ENCODE measurements at regions not wholly inside any gene's neighbourhood (a gene's known extent, or its start where the extent isn't known, plus 50 kb on each side); places are given as distances from the start of the nearest gene placed in this dataset.

DNA sequence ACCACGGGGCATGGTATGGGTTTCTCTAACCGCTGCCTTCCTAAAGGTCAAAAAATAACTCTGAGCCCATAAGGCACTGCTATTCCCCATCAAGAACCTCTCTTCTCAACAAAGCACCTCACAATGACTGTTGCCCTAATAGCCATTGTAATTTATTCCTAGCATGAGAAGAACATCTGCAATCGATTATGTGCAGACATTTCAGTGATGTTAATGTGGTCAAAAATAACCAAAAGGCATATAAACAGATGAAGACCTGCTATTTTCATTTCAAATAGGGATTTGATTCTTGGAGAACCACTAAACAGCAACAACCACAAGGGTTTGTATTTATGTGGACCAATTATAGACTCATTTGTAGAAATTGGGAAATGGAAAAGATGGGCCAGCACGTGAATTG is 356.6 kb downstream of the FBXO15 start:
- TF ChIP-seq, protein P1, sequence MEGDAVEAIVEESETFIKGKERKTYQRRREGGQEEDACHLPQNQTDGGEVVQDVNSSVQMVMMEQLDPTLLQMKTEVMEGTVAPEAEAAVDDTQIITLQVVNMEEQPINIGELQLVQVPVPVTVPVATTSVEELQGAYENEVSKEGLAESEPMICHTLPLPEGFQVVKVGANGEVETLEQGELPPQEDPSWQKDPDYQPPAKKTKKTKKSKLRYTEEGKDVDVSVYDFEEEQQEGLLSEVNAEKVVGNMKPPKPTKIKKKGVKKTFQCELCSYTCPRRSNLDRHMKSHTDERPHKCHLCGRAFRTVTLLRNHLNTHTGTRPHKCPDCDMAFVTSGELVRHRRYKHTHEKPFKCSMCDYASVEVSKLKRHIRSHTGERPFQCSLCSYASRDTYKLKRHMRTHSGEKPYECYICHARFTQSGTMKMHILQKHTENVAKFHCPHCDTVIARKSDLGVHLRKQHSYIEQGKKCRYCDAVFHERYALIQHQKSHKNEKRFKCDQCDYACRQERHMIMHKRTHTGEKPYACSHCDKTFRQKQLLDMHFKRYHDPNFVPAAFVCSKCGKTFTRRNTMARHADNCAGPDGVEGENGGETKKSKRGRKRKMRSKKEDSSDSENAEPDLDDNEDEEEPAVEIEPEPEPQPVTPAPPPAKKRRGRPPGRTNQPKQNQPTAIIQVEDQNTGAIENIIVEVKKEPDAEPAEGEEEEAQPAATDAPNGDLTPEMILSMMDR (conservative IDR thresholded peaks at IDR 0.05): no peak
- DNase-seq: no peak
- Mint-ChIP-seq H3K27ac (no peak overlapping the region), H3K4me3 (no peak overlapping the region), H3K27me3 (ENCODE audit: insufficient read depth) (no peaks in the 10 kb centered on the region), H3K36me3 (ENCODE audit: low read depth) (no peaks in the 10 kb centered on the region), H3K9me3 (no peaks in the 10 kb centered on the region), H3K4me1 (peaks cover 7% of the 10 kb centered on the region)
- Histone ChIP-seq H3K27ac (ENCODE audit: low read depth, low read length) (no peak overlapping the region), H3K27me3 (ENCODE audit: control insufficient read depth, insufficient read depth, low read length, poor library complexity, severe bottlenecking) (no peaks in the 10 kb centered on the region), H3K4me1 (ENCODE audit: control insufficient read depth, insufficient read depth, low read length) (peaks cover 8% of the 10 kb centered on the region), H3K36me3 (ENCODE audit: control insufficient read depth, insufficient read depth, low read length) (no peaks in the 10 kb centered on the region), H3K4me3 (ENCODE audit: low read length) (no peak overlapping the region), H3K9ac (ENCODE audit: extremely low read depth, low read length, poor library complexity, severe bottlenecking) (no peak overlapping the region), H3K9me3 (ENCODE audit: control insufficient read depth, low read length) (no peaks in the 10 kb centered on the region)
- 85 to 86% methylated on average over 1 to 4 of the region's 4 CpGs for WGBS, 2 experiments (ENCODE audit: insufficient coverage in 1 of 2, insufficient read length in 1 of 2)

DNA sequence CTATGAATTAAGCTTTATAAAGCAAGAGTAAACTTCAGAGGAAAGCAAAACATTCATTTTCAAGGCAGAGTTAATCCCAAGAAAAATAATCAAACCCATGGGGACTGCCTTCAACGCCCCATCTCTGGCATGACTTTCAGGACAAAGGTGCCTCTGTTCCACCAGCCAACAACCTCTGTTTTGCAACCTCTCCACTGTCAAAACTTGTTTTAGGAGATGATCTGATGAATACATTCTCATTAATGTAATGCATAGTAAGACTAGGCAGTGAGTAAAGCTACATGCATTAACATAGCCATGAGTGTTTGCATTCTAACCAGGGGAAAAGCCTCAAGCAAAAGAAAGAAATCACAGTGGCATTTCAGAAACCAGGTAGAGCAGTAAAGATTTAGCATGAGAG is 357.0 kb downstream of the FBXO15 start:
- H3K9me3 ChIP-seq (ENCODE audit: control insufficient read depth, low read length): no peaks in the 10 kb centered on the region
- Mint-ChIP-seq H3K27ac (no peak overlapping the region), H3K36me3 (ENCODE audit: low read depth) (no peaks in the 10 kb centered on the region), H3K4me3 (no peak overlapping the region), H3K9me3 (no peaks in the 10 kb centered on the region), H3K4me1 (peaks cover 7% of the 10 kb centered on the region), H3K27me3 (ENCODE audit: insufficient read depth) (no peaks in the 10 kb centered on the region)
- peaks cover 8% of the 10 kb centered on the region for H3K4me1 ChIP-seq (ENCODE audit: control insufficient read depth, insufficient read depth, low read length)
- H3K36me3 ChIP-seq (ENCODE audit: control insufficient read depth, insufficient read depth, low read length): no peaks in the 10 kb centered on the region
- TF ChIP-seq, protein P1 (conservative IDR thresholded peaks at IDR 0.05): no peak
- H3K27me3 ChIP-seq (ENCODE audit: control insufficient read depth, insufficient read depth, low read length, poor library complexity, severe bottlenecking): no peaks in the 10 kb centered on the region
- 93% methylated on average over 1 of the region's 1 CpG; no CpG with 5 or more reads in 1 of the 2 experiments for WGBS, 2 experiments (ENCODE audit: insufficient coverage in 1 of 2, insufficient read length in 1 of 2)
- no peak overlapping the region for H3K27ac ChIP-seq (ENCODE audit: low read depth, low read length)
- H3K4me3 ChIP-seq (ENCODE audit: low read length): no peak overlapping the region
- no peak overlapping the region for H3K9ac ChIP-seq (ENCODE audit: extremely low read depth, low read length, poor library complexity, severe bottlenecking)
- no peak for DNase-seq

DNA sequence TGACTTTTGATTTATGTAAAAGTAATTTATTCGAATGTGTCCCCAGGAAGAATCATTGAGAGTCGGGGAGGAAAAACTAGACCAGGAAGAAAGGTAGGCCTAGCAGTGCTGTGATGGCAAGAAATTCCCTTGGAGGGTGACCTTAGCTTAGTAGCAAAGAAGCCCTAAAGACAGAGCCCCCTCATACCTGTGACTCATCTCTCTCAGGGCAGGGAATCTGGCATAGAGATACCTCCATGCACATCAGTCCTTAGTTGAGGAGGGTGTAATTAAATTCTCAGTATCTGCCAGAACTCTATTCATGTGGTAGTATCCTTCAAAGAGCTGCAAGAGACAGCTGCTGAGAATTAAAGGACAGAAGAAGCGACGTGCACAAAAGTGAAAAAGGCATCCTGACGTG is 360.3 kb downstream of the FBXO15 start:
- no peaks in the 10 kb centered on the region for H3K9me3 Mint-ChIP-seq

More for the DNA sequence above, 360.3 kb downstream of the FBXO15 start:
- H3K36me3 Mint-ChIP-seq (ENCODE audit: low read depth): no peaks in the 10 kb centered on the region
- H3K9ac ChIP-seq (ENCODE audit: extremely low read depth, low read length, poor library complexity, severe bottlenecking): no peak overlapping the region
- TF ChIP-seq, protein P1 (conservative IDR thresholded peaks at IDR 0.05): no peak
- no peaks in the 10 kb centered on the region for H3K4me1 Mint-ChIP-seq
- no peak for DNase-seq
- no peaks in the 10 kb centered on the region for H3K4me1 ChIP-seq (ENCODE audit: control insufficient read depth, insufficient read depth, low read length)
- WGBS, 2 experiments (ENCODE audit: insufficient coverage in 1 of 2, insufficient read length in 1 of 2): 87 to 94% methylated on average over 5 of the region's 5 CpGs
- H3K27ac ChIP-seq (ENCODE audit: low read depth, low read length): no peak overlapping the region
- no peak overlapping the region for H3K4me3 ChIP-seq (ENCODE audit: low read length)
- no peaks in the 10 kb centered on the region for H3K27me3 Mint-ChIP-seq (ENCODE audit: insufficient read depth)
- no peak overlapping the region for H3K27ac Mint-ChIP-seq
- no peaks in the 10 kb centered on the region for H3K36me3 ChIP-seq (ENCODE audit: control insufficient read depth, insufficient read depth, low read length)
- no peak overlapping the region for H3K4me3 Mint-ChIP-seq
- H3K27me3 ChIP-seq (ENCODE audit: control insufficient read depth, insufficient read depth, low read length, poor library complexity, severe bottlenecking): no peaks in the 10 kb centered on the region
- no peaks in the 10 kb centered on the region for H3K9me3 ChIP-seq (ENCODE audit: control insufficient read depth, low read length)
